Peyer's patch (tissue), 4 donors: ENCODE measurements at regions not wholly inside any gene's neighbourhood (a gene's known extent, or its start where the extent isn't known, plus 50 kb on each side); places are given as distances from the start of the nearest gene placed in this dataset.

Source experiments
- DNase-seq, 3 donors: peaks; one replicate each; pipeline ENCODE4 v3.0.0-alpha.2; 2017 to 2019
- H3K27ac ChIP-seq, 4 donors: fragments of 200-600 bp; sonication (generic); one replicate each; pipeline ENCODE4 v1.5.1; 2016 to 2019
- H3K27me3 ChIP-seq, 2 donors: fragments of 200-600 bp; sonication (generic); one replicate each; pipeline ENCODE4 v1.5.1; 2019
- H3K36me3 ChIP-seq, 3 donors: fragments of 200-600 bp; sonication (generic); one replicate each; pipeline ENCODE4 v1.5.1; 2016 to 2019
- H3K4me1 ChIP-seq, 4 donors: fragments of 200-600 bp; sonication (generic); one replicate each; pipeline ENCODE4 v1.5.1; 2016 to 2019
- H3K4me3 ChIP-seq, 4 donors: fragments of 200-600 bp; sonication (generic); 1 replicate in 3 of 4; 2 replicates in 1 of 4; pipeline ENCODE4 v1.5.1; 2016 to 2019; ENCODE audit warnings: mild to moderate bottlenecking in 1 of 4
- H3K9me3 ChIP-seq, 4 donors: fragments of 200-600 bp; sonication (generic); one replicate each; pipeline ENCODE4 v1.5.1; 2016 to 2019; ENCODE audit warnings: mild to moderate bottlenecking in 1 of 4
- POLR2A ChIP-seq, 2 donors: fragments of 450-650 bp; IDR thresholded peaks; one replicate each; pipeline ENCODE4 v1.5.1; 2017; ENCODE audit warnings: antibody characterized with exemption in 2 of 2, mild to moderate bottlenecking in 2 of 2, moderate library complexity in 2 of 2
- TF ChIP-seq, protein P1 (sequence below), 6 experiments: fragments of 450-650 bp in 4 of 6; fragments of 200-600 bp in 2 of 6; sonication (generic) in 1 of 6; IDR thresholded peaks; one replicate each; pipeline ENCODE4 v1.5.1; 2017 to 2019; ENCODE audit warnings: antibody characterized with exemption in 6 of 6, mild to moderate bottlenecking in 3 of 6, moderate library complexity in 1 of 6

GRCh38 chr1:219422811-219423598, 189.9 kb downstream of the ZC3H11B start:
- Histone ChIP-seq H3K27me3 (no peaks in the 10 kb centered on the region), H3K36me3 (no peaks in the 10 kb centered on the region), H3K9me3 (no peaks in the 10 kb centered on the region), H3K27ac (no peak overlapping the region), H3K4me3 (no peak overlapping the region), H3K4me1 (no peaks in the 10 kb centered on the region)
- no peak for DNase-seq
- TF ChIP-seq POLR2A (IDR thresholded peaks at IDR 0.05) = no peak
- TF ChIP-seq, protein P1, sequence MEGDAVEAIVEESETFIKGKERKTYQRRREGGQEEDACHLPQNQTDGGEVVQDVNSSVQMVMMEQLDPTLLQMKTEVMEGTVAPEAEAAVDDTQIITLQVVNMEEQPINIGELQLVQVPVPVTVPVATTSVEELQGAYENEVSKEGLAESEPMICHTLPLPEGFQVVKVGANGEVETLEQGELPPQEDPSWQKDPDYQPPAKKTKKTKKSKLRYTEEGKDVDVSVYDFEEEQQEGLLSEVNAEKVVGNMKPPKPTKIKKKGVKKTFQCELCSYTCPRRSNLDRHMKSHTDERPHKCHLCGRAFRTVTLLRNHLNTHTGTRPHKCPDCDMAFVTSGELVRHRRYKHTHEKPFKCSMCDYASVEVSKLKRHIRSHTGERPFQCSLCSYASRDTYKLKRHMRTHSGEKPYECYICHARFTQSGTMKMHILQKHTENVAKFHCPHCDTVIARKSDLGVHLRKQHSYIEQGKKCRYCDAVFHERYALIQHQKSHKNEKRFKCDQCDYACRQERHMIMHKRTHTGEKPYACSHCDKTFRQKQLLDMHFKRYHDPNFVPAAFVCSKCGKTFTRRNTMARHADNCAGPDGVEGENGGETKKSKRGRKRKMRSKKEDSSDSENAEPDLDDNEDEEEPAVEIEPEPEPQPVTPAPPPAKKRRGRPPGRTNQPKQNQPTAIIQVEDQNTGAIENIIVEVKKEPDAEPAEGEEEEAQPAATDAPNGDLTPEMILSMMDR (IDR thresholded peaks at IDR 0.05) = no peak

DNA sequence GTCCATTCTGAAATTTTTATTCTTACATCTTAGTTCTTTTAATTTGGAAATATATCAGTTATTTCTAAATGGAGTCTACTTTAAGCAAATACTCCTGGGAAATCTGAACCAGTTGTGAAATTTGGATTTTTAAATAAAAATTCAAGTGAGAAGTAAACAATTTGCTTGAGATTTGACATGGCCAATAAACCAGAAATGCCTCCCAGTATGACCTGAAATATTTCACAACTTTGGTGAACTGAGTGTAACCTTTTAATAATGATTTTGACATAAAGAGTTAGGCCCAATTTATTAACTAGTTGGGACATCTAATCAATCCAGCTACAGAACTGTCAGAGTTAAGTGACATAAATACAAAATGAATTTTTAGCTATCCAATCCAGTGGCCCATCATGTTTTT, 192.0 kb downstream of the ZC3H11B start:
- no peak for DNase-seq
- Histone ChIP-seq H3K4me3 (no peak overlapping the region), H3K27ac (no peak overlapping the region), H3K27me3 (no peaks in the 10 kb centered on the region), H3K4me1 (no peaks in the 10 kb centered on the region), H3K9me3 (no peaks in the 10 kb centered on the region), H3K36me3 (no peaks in the 10 kb centered on the region)
- no peak for TF ChIP-seq POLR2A (IDR thresholded peaks at IDR 0.05)
- TF ChIP-seq, protein P1 (IDR thresholded peaks at IDR 0.05) = no peak

DNA sequence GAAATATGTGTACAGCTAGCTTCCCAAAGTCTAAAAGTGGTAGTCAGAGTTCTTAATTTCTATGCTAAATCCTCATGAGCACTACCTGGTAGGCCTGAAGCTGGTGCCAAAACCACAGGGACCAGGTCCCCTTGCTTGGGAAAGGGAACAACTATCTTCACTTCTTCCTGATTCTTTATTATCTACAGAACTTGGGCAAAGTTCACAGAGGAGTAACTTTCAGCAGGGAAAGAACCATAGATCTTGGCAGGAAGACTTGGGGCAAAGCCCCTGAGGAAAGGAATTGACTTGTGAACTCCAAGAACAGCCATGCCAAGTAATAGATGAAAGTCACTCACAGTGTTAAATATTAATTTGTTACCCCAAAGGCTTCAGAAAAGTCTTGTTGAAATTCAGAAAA, 193.0 kb downstream of the ZC3H11B start:
- no peaks in the 10 kb centered on the region for H3K4me1 ChIP-seq
- H3K9me3 ChIP-seq = no peaks in the 10 kb centered on the region
- no peak for DNase-seq
- TF ChIP-seq, protein P1 (IDR thresholded peaks at IDR 0.05) = no peak
- TF ChIP-seq POLR2A (IDR thresholded peaks at IDR 0.05) = no peak
- H3K4me3 ChIP-seq = no peak overlapping the region
- H3K36me3 ChIP-seq = no peaks in the 10 kb centered on the region
- H3K27me3 ChIP-seq = no peaks in the 10 kb centered on the region
- H3K27ac ChIP-seq = no peak overlapping the region

GRCh38 chr1:219419065-219419464, 193.8 kb downstream of the ZC3H11B start:
- DNase-seq = no peak
- TF ChIP-seq POLR2A (IDR thresholded peaks at IDR 0.05) = no peak
- TF ChIP-seq, protein P1 (IDR thresholded peaks at IDR 0.05) = no peak
- H3K27ac ChIP-seq = no peak overlapping the region
- H3K27me3 ChIP-seq = no peaks in the 10 kb centered on the region
- no peaks in the 10 kb centered on the region for H3K36me3 ChIP-seq
- no peaks in the 10 kb centered on the region for H3K4me1 ChIP-seq
- H3K4me3 ChIP-seq = no peak overlapping the region
- H3K9me3 ChIP-seq = no peaks in the 10 kb centered on the region

- no peaks in the 10 kb centered on the region for H3K9me3 ChIP-seq
- H3K4me1 ChIP-seq = no peaks in the 10 kb centered on the region
- H3K27me3 ChIP-seq = no peaks in the 10 kb centered on the region
- H3K27ac ChIP-seq = no peak overlapping the region
- TF ChIP-seq POLR2A (IDR thresholded peaks at IDR 0.05) = no peak
- TF ChIP-seq, protein P1 (IDR thresholded peaks at IDR 0.05) = no peak
- H3K36me3 ChIP-seq = no peaks in the 10 kb centered on the region
- H3K4me3 ChIP-seq = no peak overlapping the region
- DNase-seq = no peak
These were observed 195.3 kb downstream of the ZC3H11B start for GRCh38 chr1:219417610-219418009.
